Right renal cortex interstitium (tissue), 3 donors: ENCODE measurements at regions not wholly inside any gene's neighbourhood (a gene's known extent, or its start where the extent isn't known, plus 50 kb on each side); places are given as distances from the start of the nearest gene placed in this dataset.

Source experiments
- DNase-seq, 3 donors: peaks; one replicate each; pipeline ENCODE4 v3.0.0-alpha.2; 2013; ENCODE audit warnings: low read depth in 3 of 3, low spot score in 2 of 3

GRCh38 chr20:11608736-11609135, 309.0 kb upstream of the BTBD3 start:
- DNase-seq = no peak

GRCh38 chr20:11624704-11625103, 293.0 kb upstream of the BTBD3 start:
- DNase-seq = no peak

GRCh38 chr20:11626551-11626950, 291.1 kb upstream of the BTBD3 start:
- DNase-seq = no peak

GRCh38 chr20:11642866-11643265, 274.8 kb upstream of the BTBD3 start:
- no peak for DNase-seq

DNA sequence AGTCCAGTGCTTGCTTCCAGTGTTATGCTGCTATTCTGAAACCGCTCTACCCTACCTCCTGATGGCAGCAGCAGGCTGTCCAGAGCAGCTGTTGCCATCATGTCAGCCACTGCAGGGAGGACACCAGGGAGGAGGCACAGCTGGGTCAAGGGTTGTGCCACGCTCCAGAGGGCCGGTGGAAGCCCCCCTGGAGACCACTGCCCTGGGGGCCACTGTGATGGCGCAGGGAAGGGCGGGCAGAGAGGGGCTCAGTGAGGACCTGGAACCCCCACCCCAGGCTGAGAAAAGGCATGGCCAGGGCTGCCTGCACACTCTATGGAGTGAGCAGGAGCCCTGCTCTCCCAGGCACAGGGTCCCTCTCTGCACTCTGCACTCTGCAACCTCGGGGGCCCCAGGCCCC, 271.3 kb upstream of the BTBD3 start:
- no peak for DNase-seq

DNA sequence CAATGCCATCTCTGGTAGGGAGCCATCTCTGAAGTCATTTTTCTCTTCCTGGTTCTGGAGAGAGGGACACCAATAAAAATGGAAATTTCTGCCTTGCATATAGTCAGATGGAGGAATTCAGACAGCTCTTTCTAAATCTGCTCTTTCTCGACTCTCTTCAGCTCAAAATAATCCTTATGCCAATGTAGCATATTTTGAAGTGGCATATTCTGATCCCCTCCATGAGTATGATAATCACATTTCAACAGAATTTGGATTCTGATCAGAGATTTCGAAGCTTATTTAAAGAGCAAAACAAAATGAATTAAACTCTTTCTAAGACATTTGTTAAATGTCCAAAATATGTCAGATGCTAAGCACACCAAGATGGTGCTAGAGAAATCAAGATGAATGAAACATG, 267.1 kb upstream of the BTBD3 start:
- DNase-seq = no peak

- no peak for DNase-seq
Observed at GRCh38 chr20:11651138-11651537, 266.6 kb upstream of the BTBD3 start.

DNA sequence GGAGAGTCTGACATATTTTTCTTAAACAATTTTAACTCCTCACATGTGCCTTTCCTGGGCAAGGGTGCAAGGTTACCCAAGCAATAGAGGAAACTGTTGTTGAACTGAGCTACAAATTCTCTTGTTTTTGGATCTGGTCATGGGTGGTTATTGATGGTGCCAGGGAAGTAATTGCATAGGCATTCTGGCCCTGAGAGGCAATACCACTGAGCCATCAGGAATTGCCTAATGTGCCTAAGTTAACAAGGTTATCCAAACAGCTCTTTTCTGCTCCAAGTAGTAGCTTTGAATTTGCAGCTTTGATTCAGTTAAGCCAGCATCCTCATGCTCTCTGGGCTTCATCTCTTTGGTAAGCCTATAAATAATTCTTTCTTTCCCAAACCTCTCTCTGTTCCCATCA, 266.0 kb upstream of the BTBD3 start:
- DNase-seq = no peak

GRCh38 chr20:11652128-11652527, 265.6 kb upstream of the BTBD3 start:
- DNase-seq = no peak

GRCh38 chr20:11654766-11655165, 262.9 kb upstream of the BTBD3 start:
- DNase-seq = no peak

DNA sequence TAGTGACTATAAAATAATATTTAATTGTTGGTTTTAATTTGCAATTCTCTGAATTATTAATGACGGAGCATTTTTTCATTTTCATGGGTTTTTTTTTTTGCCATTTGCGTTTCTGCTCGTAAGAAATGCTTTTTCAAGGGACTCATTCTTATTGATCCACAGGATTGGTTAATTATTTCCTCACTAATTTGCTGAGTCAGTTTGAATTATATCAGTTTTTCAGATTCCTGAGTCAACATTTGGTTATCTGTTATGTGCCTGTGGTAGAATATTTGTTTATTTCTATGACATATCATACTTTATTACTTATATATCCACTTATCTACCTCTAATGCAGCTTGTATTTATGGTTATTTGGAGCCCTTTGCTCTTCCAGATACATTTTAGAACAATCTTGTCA, 257.0 kb upstream of the BTBD3 start:
- no peak for DNase-seq

DNA sequence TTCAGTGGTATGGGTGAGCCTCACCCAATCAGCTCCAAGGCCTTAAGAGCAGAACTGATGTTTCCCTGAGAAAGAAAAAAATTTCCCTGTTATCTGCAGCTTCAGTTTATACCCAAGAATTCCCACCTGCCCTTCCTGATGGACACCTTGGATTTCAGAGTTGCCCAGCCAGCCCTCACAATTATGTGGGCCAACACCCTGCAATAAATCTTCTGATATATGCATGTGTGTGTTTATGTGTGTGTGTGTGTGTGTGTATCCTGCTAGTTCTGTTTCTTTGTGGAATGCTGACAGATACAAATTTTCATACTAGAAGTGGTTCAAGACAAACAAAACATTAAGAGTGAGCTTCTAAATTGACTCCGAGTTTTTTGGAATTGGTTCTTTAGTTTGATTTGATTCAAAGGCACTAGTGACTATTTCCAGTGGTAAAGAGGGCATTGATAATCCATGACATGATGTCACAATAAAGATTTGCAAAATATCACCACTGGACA, 246.6 kb upstream of the BTBD3 start:
- no peak for DNase-seq

DNA sequence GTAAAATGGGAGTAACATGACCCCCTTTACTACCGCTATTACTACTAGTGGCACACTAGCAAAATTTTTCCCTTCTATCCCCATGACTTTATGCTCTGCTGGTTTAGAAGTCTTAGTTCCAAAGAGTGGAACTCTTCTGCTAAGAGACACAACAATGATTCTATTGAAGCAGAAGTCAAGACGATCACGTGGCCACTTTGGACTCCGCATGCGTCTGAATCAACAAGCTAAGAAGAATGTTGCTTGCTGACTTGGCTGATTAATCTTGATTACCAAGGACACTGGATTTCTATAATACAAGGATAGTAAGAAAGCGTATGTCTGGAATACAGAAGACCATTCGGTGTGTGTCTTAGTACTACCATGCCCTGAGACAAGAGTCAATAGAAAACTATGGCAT, 244.7 kb upstream of the BTBD3 start:
- DNase-seq = no peak

DNA sequence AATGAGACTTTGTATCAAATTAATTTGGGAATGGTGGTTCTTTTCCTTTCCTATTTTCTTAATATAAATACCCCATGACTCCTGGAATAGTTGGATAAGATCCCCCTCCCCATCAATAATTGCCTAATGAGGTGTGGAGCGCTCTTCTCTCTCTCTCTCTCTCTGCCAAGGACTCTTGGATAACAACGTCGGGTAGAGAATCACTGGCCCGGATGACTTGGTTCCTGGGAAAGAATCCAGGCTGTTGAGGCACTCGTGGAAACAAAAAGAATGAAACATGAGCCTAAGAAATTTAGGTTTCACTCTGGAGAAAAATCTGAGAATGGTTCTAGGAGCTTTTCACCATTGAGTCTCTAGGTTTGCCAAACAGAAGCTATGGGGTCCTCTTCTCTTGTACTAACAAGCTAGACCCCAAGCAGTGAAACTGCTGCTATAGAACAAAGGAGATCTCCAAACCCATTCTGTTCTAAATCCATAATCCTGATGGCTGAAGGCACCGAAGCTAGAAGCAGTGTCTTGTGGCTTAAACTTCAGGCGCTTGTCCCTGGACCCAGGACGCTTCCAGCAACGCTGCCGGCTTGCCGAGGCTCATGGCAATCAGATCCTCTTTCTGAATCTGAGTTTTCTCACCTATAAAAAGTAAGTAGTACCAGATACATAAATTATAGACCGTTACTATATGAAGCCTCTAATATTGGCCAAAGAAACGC, 241.6 kb upstream of the BTBD3 start:
- DNase-seq = no peak

GRCh38 chr20:11676630-11677287, 240.9 kb upstream of the BTBD3 start:
- no peak for DNase-seq

DNA sequence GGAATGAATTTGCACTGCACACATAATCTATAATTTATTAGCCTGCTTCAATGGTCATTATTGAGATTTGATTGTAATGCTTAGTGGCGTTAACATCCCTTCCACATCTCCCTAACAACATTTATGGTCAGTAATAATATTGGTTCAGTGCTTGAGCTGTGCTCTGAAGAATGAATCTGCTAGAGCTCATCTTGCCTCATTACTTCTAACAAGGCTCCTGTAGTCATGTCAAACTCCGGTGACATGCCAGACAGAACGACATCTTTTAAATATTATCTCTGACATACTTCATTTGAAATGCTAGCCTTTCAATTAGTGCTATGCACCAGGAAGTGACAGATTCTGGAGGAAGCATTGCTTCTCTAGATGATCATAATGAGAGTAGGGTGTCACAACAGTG, 240.3 kb upstream of the BTBD3 start:
- DNase-seq = no peak

DNA sequence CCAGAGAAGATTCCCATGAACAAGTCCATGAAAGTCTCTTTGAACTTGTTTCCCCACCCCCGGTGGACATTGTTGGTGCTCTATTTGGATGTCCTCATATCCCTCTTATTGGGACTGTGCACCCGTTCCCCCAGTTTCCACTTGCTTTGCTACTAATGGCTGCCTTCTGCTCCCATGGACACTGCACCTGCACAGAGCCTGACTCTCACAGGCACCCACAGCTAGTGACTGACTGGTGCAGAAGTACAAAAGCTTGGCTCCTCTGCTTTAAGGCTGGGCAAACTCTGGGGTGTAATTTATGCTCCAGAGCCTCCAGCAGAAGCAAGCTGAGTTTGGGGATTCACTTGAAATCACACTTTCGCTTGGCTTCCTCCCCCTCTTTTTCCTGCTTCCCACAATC, 239.9 kb upstream of the BTBD3 start:
- DNase-seq = no peak

DNA sequence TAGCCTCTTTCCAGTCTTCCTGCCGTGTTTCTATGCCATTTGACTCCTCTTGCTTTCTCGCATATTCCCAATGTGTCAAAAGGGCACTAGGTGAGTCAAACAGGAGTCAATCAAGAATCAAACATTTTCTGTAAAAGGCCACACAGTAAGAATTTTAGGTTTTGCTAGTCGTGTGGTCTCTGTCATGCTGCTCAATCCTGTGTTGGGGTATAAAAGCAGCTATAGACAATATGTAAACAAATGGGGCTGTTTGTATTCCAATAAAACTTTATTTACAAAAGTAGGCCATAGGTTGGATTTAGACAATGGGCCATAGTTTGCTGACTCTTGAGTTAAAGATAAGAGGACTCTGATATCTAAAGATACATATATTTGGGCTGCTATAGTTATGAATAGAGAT, 235.4 kb upstream of the BTBD3 start:
- DNase-seq = no peak

GRCh38 chr20:11686195-11686594, 231.5 kb upstream of the BTBD3 start:
- DNase-seq = no peak

- no peak for DNase-seq
Observed at GRCh38 chr20:11686820-11687543, 230.7 kb upstream of the BTBD3 start.

DNA sequence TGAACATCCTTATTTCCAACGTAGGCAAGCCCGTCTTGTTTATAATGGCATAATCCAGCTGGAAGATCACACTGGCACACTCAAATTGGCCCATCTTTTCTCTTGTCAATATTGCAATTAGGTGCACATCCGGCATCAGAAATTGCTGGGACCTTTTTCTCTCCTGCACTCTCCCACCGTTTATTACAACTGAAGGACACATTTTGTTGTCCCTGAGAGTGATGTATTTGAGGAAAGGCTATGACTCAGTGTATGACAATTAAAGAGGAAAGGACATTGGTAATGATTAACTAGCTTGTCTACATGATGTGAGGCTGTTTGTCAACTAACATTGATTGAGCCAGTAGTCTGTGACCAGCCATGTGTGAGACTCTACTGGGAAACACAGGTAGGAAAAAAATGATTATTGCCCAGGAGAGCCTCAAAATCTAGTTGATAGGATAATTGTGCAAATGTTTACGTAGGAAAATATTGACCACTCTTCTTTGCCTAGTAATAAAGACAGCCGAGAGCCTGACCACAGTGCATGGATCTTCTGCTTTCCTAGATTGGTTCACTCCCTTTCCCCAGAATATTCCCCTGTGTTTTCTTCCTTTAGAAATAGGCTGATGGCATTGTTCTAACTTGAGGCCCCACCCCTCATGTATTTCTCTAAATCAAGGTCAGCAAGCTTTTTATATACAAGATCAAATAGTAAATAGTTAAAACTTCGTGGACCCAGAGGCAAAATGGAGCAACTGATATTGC, 230.0 kb upstream of the BTBD3 start:
- DNase-seq = no peak
